ENCODE measurements at regions not wholly inside any gene's neighbourhood (a gene's known extent, or its start where the extent isn't known, plus 50 kb on each side); places are given as distances from the start of the nearest gene placed in this dataset.

- DNase-seq (ENCODE audit: low spot score), result no peak
- H3K4me1 ChIP-seq (ENCODE audit: insufficient read depth, low read length, poor library complexity, severe bottlenecking), result no peaks in the 10 kb centered on the region
- POLR2A ChIA-PET, result interaction anchor here (0.6 to 0.7 kb wide), 2 partner anchors 82 to 406 kb away, joined by 3 read pairs; no protein-coding TSS in a partner anchor
- H3K27ac ChIP-seq (ENCODE audit: low read depth, low read length, poor library complexity, severe bottlenecking), result no peak overlapping the region
- no peak overlapping the region for H2AFZ ChIP-seq (ENCODE audit: low read length)
- CTCF ChIA-PET (ENCODE audit: unreplicated experiment), result no interaction called here
- BruUV-seq (replicated peaks), result no TSS peak
- H3K36me3 ChIP-seq (ENCODE audit: insufficient read depth, low read length), result no peaks in the 10 kb centered on the region
- no peaks in the 10 kb centered on the region for H3K79me2 ChIP-seq (ENCODE audit: insufficient read depth, low read depth, low read length)
- H3K4me3 ChIP-seq (ENCODE audit: low read depth, low read length, poor library complexity, severe bottlenecking), result no peak overlapping the region
- no peaks in the 10 kb centered on the region for H4K20me1 ChIP-seq (ENCODE audit: insufficient read depth, low read length)
- intact Hi-C loops (cut with micrococcal nuclease; ENCODE audit: unreplicated experiment), result no loop called here
- no peak overlapping the region for H3K4me2 ChIP-seq (ENCODE audit: low read length)
- H3K9me2 ChIP-seq (ENCODE audit: insufficient read depth, low read length), result no peaks in the 10 kb centered on the region
- no peaks in the 10 kb centered on the region for H3K9me3 ChIP-seq (ENCODE audit: low read length)
- no peak for TF ChIP-seq CTCF (conservative IDR thresholded peaks at IDR 0.05; ENCODE audit: low read length)
- no peak for TF ChIP-seq EZH2phosphoT487 (IDR thresholded peaks at IDR 0.05; ENCODE audit: borderline replicate concordance, low read depth, low read length)
Observed at GRCh38 chr10:108709927-108710722, 1213.2 kb downstream of the XPNPEP1 start.

- no peak for DNase-seq (ENCODE audit: low spot score)
- ChIA-PET CTCF (ENCODE audit: unreplicated experiment) (no interaction called here), POLR2A (no interaction called here)
- Histone ChIP-seq H3K4me3 (ENCODE audit: low read depth, low read length, poor library complexity, severe bottlenecking) (no peak overlapping the region), H2AFZ (ENCODE audit: low read length) (no peak overlapping the region), H3K9me3 (ENCODE audit: low read length) (no peaks in the 10 kb centered on the region), H3K27ac (ENCODE audit: low read depth, low read length, poor library complexity, severe bottlenecking) (no peak overlapping the region), H3K79me2 (ENCODE audit: insufficient read depth, low read depth, low read length) (no peaks in the 10 kb centered on the region), H3K4me1 (ENCODE audit: insufficient read depth, low read length, poor library complexity, severe bottlenecking) (no peaks in the 10 kb centered on the region), H3K9me2 (ENCODE audit: insufficient read depth, low read length) (no peaks in the 10 kb centered on the region), H3K4me2 (ENCODE audit: low read length) (no peak overlapping the region), H3K36me3 (ENCODE audit: insufficient read depth, low read length) (no peaks in the 10 kb centered on the region), H4K20me1 (ENCODE audit: insufficient read depth, low read length) (no peaks in the 10 kb centered on the region)
- BruUV-seq (replicated peaks), result no TSS peak
- TF ChIP-seq CTCF (conservative IDR thresholded peaks at IDR 0.05; ENCODE audit: low read length) (no peak), EZH2phosphoT487 (IDR thresholded peaks at IDR 0.05; ENCODE audit: borderline replicate concordance, low read depth, low read length) (no peak)
- intact Hi-C loops (cut with micrococcal nuclease; ENCODE audit: unreplicated experiment), result no loop called here
Observed at GRCh38 chr10:108708363-108708762, 1214.9 kb downstream of the XPNPEP1 start.

- no peaks in the 10 kb centered on the region for H3K9me3 ChIP-seq (ENCODE audit: low read length)
- no peaks in the 10 kb centered on the region for H3K36me3 ChIP-seq (ENCODE audit: insufficient read depth, low read length)
- H2AFZ ChIP-seq (ENCODE audit: low read length), result no peak overlapping the region
- no peak overlapping the region for H3K4me3 ChIP-seq (ENCODE audit: low read depth, low read length, poor library complexity, severe bottlenecking)
- no peak for TF ChIP-seq CTCF (conservative IDR thresholded peaks at IDR 0.05; ENCODE audit: low read length)
- TF ChIP-seq EZH2phosphoT487 (IDR thresholded peaks at IDR 0.05; ENCODE audit: borderline replicate concordance, low read depth, low read length), result no peak
- DNase-seq (ENCODE audit: low spot score), result no peak
- no TSS peak for BruUV-seq (replicated peaks)
- no peaks in the 10 kb centered on the region for H3K9me2 ChIP-seq (ENCODE audit: insufficient read depth, low read length)
- H3K79me2 ChIP-seq (ENCODE audit: insufficient read depth, low read depth, low read length), result no peaks in the 10 kb centered on the region
- H4K20me1 ChIP-seq (ENCODE audit: insufficient read depth, low read length), result no peaks in the 10 kb centered on the region
- ChIA-PET CTCF (ENCODE audit: unreplicated experiment) (no interaction called here), POLR2A (no interaction called here)
- intact Hi-C loops (cut with micrococcal nuclease; ENCODE audit: unreplicated experiment), result no loop called here
- H3K27ac ChIP-seq (ENCODE audit: low read depth, low read length, poor library complexity, severe bottlenecking), result no peak overlapping the region
- no peaks in the 10 kb centered on the region for H3K4me1 ChIP-seq (ENCODE audit: insufficient read depth, low read length, poor library complexity, severe bottlenecking)
- no peak overlapping the region for H3K4me2 ChIP-seq (ENCODE audit: low read length)
Observed at GRCh38 chr10:108696792-108697477, 1226.4 kb downstream of the XPNPEP1 start.

Data from OCI-LY7 (cell line).